Gastrocnemius medialis (tissue), 4 donors: ENCODE measurements at regions not wholly inside any gene's neighbourhood (a gene's known extent, or its start where the extent isn't known, plus 50 kb on each side); places are given as distances from the start of the nearest gene placed in this dataset.

Experiments
- ATAC-seq, 2 donors: fragments of 150-250 bp; one replicate each; pipeline ENCODE4 v1.9.1; 2016
- DNase-seq, 2 donors: peaks; one replicate each; pipeline ENCODE4 v3.0.0-alpha.2; 2019
- H3K27ac ChIP-seq, 4 donors: fragments of 200-600 bp; sonication (generic); 1 replicate in 1 of 4; 2 replicates in 3 of 4; pipeline ENCODE4 v1.5.1; 2016 to 2018; ENCODE audit warnings: mild to moderate bottlenecking in 2 of 4, moderate library complexity in 1 of 4
- H3K27me3 ChIP-seq, 3 donors: fragments of 200-600 bp; sonication (generic) in 2 of 3; 1 replicate in 1 of 3; 2 replicates in 2 of 3; pipeline versions ENCODE4 v1.5.1 to v1.6.0; 2016 to 2019; ENCODE audit warnings: mild to moderate bottlenecking in 1 of 3, moderate library complexity in 1 of 3
- H3K36me3 ChIP-seq, 2 donors: fragments of 200-600 bp; sonication (generic) in 1 of 2; one replicate each; pipeline ENCODE4 v1.5.1; 2017 to 2018
- H3K4me1 ChIP-seq, 2 donors: fragments of 200-600 bp; sonication (generic) in 1 of 2; one replicate each; pipeline ENCODE4 v1.5.1; 2016 to 2017; ENCODE audit warnings: mild to moderate bottlenecking in 2 of 2
- H3K4me3 ChIP-seq, 4 donors: fragments of 200-600 bp; sonication (generic) in 3 of 4; 1 replicate in 1 of 4; 2 replicates in 3 of 4; pipeline ENCODE4 v1.5.1; 2016 to 2019; ENCODE audit warnings: mild to moderate bottlenecking in 2 of 4
- H3K9me3 ChIP-seq, 3 donors: fragments of 200-600 bp; sonication (generic) in 2 of 3; 1 replicate in 1 of 3; 2 replicates in 2 of 3; pipeline ENCODE4 v1.5.1; 2016 to 2019
- POLR2A ChIP-seq, 2 donors: fragments of 450-650 bp; IDR thresholded peaks; one replicate each; pipeline ENCODE4 v1.6.1; 2017; ENCODE audit warnings: antibody characterized with exemption in 2 of 2, mild to moderate bottlenecking in 2 of 2, moderate library complexity in 2 of 2
- in situ Hi-C, 4 donors: fragments of 200-750 bp; cut with MboI; loops; one replicate each; pipeline versions ENCODE4 v1.15.0 to v1.8.0; 2017; ENCODE audit warnings: low sequenced_read_pairs in 4 of 4
- intact Hi-C: fragments of 100-400 bp; cut with DNase I; formaldehyde crosslinking; loops from one replicate; pipeline ENCODE4 v1.15.1; 2023; ENCODE audit warnings: low total_unique reads
- TF ChIP-seq, protein P1 (sequence below), 5 experiments: fragments of 450-650 bp in 3 of 5; fragments of 200-600 bp in 2 of 5; sonication (generic) in 2 of 5; IDR thresholded peaks in 4 of 5; conservative IDR thresholded peaks in 1 of 5; 1 replicate in 4 of 5; 2 replicates in 1 of 5; pipeline ENCODE4 v1.5.1; 2016 to 2019; ENCODE audit warnings: antibody characterized with exemption in 5 of 5, mild to moderate bottlenecking in 3 of 5, moderate library complexity in 3 of 5

DNA sequence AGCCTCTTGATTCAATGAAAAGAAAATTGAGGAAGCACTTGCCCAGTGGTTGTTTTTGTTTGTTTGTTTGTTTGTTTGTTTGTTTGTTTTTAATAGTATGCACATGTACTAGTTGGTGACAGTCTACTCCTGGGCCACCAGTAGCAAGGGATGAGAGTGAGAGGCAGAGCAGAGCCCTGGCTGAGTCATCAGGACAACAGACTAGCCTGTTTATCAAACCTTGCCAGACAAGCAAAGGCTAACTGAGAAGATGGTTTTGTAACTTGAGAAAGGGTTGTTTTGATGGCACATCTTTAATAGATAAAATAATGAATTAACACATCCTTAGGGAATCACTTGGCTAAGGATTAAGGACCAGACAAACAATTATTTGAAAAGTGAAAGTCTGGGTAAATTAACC is 78.1 kb downstream of the INHBA start:
- no peaks in the 10 kb centered on the region for H3K27me3 ChIP-seq
- TF ChIP-seq, protein P1, sequence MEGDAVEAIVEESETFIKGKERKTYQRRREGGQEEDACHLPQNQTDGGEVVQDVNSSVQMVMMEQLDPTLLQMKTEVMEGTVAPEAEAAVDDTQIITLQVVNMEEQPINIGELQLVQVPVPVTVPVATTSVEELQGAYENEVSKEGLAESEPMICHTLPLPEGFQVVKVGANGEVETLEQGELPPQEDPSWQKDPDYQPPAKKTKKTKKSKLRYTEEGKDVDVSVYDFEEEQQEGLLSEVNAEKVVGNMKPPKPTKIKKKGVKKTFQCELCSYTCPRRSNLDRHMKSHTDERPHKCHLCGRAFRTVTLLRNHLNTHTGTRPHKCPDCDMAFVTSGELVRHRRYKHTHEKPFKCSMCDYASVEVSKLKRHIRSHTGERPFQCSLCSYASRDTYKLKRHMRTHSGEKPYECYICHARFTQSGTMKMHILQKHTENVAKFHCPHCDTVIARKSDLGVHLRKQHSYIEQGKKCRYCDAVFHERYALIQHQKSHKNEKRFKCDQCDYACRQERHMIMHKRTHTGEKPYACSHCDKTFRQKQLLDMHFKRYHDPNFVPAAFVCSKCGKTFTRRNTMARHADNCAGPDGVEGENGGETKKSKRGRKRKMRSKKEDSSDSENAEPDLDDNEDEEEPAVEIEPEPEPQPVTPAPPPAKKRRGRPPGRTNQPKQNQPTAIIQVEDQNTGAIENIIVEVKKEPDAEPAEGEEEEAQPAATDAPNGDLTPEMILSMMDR (IDR thresholded peaks at IDR 0.05 in 4 of 5, conservative IDR thresholded peaks at IDR 0.05 in 1 of 5), result no peak
- no peak for TF ChIP-seq POLR2A (IDR thresholded peaks at IDR 0.05)
- in situ Hi-C loops (no loop called here), intact Hi-C loops (no loop called here)
- H3K9me3 ChIP-seq, result no peaks in the 10 kb centered on the region
- no peak overlapping the region for H3K27ac ChIP-seq
- peaks cover 0 to 6% of the 10 kb centered on the region in 2 donors for H3K4me1 ChIP-seq
- ATAC-seq, result no peak
- H3K36me3 ChIP-seq, result no peaks in the 10 kb centered on the region
- H3K4me3 ChIP-seq, result no peak overlapping the region
- DNase-seq, result no peak

DNA sequence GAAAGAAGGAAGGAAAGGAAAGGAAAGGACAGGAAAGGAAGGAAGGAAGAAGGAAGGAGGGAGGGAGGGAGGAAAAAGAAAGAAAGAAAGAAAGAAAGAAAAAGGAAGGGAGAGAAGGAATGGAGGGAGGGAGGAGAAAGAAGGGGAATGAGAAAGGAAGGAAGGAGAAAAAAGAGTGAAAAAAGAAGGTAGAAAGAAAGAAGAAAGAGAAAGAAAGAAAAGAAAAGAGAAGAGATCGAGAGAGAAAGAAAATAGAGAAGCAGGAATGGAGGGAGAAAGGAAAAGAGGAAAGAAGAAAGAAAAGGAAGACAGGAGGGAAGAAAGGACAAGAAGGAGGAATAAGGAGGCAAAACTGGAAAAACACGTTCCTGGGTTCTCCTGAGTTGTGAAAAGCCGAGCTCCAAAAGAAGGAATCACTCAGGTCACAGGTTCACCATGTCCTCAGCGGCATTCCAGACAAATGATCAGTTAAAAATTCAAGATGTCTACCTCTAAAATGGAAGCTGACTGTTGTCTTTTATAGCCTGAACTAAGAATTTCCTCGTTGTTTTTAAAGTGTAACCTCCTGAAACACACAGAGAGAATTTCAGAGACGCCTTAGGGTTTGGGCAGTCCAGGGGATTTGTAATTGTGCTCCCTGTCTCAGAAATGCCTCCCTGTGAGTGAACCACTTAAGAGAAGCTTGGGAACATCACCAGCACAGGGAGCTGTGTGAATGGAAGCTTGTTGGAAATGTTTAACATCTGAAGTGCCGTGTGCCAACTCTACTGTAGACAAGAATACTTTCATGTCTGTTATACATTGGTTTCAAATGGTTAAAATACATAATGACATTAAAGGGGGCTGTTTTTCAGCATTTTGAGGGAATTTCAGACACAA is 80.7 kb downstream of the INHBA start:
- H3K36me3 ChIP-seq, result no peaks in the 10 kb centered on the region
- no peak for DNase-seq
- in situ Hi-C loops, result no loop called here

DNA sequence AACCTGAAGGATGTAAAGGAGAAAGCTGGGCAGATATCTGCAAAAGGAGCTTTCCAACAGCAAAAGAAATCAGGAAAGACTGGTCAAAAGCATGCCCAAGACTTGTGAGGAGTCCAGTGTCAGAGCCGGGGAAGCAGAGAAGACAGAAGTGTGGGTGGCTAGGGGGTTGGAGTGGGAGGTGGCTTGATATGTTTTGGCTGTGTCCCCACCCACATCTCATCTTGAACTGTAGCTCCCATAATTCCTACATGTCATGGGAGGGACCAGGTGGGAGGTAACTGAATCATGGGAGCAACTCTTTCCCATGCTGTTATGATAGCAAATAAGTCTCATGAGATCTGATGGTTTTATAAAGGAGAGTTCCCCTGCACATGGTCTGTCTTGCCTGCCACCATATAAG is 84.9 kb downstream of the INHBA start:
- Histone ChIP-seq H3K9me3 (no peaks in the 10 kb centered on the region), H3K27ac (no peak overlapping the region), H3K36me3 (no peaks in the 10 kb centered on the region), H3K4me3 (no peak overlapping the region), H3K27me3 (no peaks in the 10 kb centered on the region), H3K4me1 (no peaks in the 10 kb centered on the region)
- ATAC-seq (no peak), DNase-seq (no peak)
- intact Hi-C loops, result no loop called here
- no peak for TF ChIP-seq POLR2A (IDR thresholded peaks at IDR 0.05)
- TF ChIP-seq, protein P1 (IDR thresholded peaks at IDR 0.05 in 4 of 5, conservative IDR thresholded peaks at IDR 0.05 in 1 of 5), result no peak
- in situ Hi-C loops, result no loop called here

More for the DNA sequence above, 80.7 kb downstream of the INHBA start:
- TF ChIP-seq, protein P1 (IDR thresholded peaks at IDR 0.05 in 4 of 5, conservative IDR thresholded peaks at IDR 0.05 in 1 of 5), result no peak
- no peak for TF ChIP-seq POLR2A (IDR thresholded peaks at IDR 0.05)
- Histone ChIP-seq H3K27me3 (no peaks in the 10 kb centered on the region), H3K9me3 (no peaks in the 10 kb centered on the region), H3K27ac (no peak overlapping the region), H3K4me1 (no peaks in the 10 kb centered on the region), H3K4me3 (no peak overlapping the region)
- no peak for ATAC-seq
- intact Hi-C loops, result no loop called here

DNA sequence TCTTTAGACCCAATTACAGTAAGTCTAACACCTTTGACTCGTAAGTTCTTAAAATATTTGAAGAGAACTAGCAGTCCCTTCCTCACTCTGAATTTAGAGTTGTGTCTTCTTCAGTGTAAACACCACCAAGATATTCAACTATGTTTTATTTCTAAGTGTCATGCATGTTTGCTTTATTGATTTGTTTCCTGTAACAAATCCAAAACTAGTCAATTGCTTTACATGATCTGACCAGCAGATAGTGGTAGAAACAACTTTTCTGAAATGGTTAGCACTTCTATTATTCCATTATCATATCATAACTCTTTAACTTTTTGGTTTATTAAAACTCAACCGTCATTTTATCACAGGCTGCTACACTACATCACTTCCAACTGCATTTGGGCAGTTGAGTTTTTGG is 90.1 kb downstream of the INHBA start:
- ATAC-seq (no peak), DNase-seq (no peak)
- in situ Hi-C loops (no loop called here), intact Hi-C loops (no loop called here)
- Histone ChIP-seq H3K36me3 (no peaks in the 10 kb centered on the region), H3K9me3 (no peaks in the 10 kb centered on the region), H3K27me3 (no peaks in the 10 kb centered on the region), H3K27ac (no peak overlapping the region), H3K4me3 (no peak overlapping the region), H3K4me1 (no peaks in the 10 kb centered on the region)
- TF ChIP-seq, protein P1 (IDR thresholded peaks at IDR 0.05 in 4 of 5, conservative IDR thresholded peaks at IDR 0.05 in 1 of 5), result no peak
- no peak for TF ChIP-seq POLR2A (IDR thresholded peaks at IDR 0.05)
